Sigmoid colon (tissue), 6 donors: ENCODE measurements at regions not wholly inside any gene's neighbourhood (a gene's known extent, or its start where the extent isn't known, plus 50 kb on each side); places are given as distances from the start of the nearest gene placed in this dataset.

Experiments
- DNase-seq: peaks from one replicate; pipeline ENCODE4 v3.0.0-alpha.2; 2019
- H3K27ac ChIP-seq, 4 donors: fragments of 200-600 bp; sonication (generic); one replicate each; pipeline ENCODE4 v1.5.1; 2016 to 2019; ENCODE audit warnings: mild to moderate bottlenecking in 1 of 4
- H3K27me3 ChIP-seq, 3 donors: fragments of 200-600 bp; sonication (generic); one replicate each; pipeline ENCODE4 v1.5.1; 2019; ENCODE audit warnings: mild to moderate bottlenecking in 1 of 3
- H3K36me3 ChIP-seq, 4 donors: fragments of 200-600 bp; sonication (generic); one replicate each; pipeline ENCODE4 v1.5.1; 2016 to 2019
- H3K4me1 ChIP-seq, 4 donors: fragments of 200-600 bp; sonication (generic); one replicate each; pipeline ENCODE4 v1.5.1; 2017 to 2019
- H3K4me3 ChIP-seq, 4 donors: fragments of 200-600 bp; sonication (generic); one replicate each; pipeline ENCODE4 v1.5.1; 2017 to 2019; ENCODE audit warnings: mild to moderate bottlenecking in 2 of 4, moderate library complexity in 1 of 4
- H3K9me3 ChIP-seq, 4 donors: fragments of 200-600 bp in 3 of 4; sonication (generic) in 3 of 4; one replicate each; pipeline versions ENCODE4 v1.5.1 to v1.6.1; 2013 to 2019
- CTCF ChIP-seq, 4 experiments: fragments of 450-650 bp in 3 of 4; fragments of 200-600 bp in 1 of 4; IDR thresholded peaks; one replicate each; pipeline ENCODE4 v1.5.1; 2016 to 2019; ENCODE audit warnings: antibody characterized with exemption in 4 of 4, mild to moderate bottlenecking in 3 of 4, moderate library complexity in 2 of 4
- EP300 ChIP-seq, 4 donors: sonication (generic); formaldehyde crosslinking; IDR thresholded peaks; one replicate each; pipeline ENCODE4 v1.6.1; 2017; ENCODE audit warnings: antibody characterized with exemption in 4 of 4
- POLR2A ChIP-seq, 2 donors: fragments of 450-650 bp; IDR thresholded peaks; one replicate each; pipeline ENCODE4 v1.6.1; 2016; ENCODE audit warnings: antibody characterized with exemption in 2 of 2, mild to moderate bottlenecking in 2 of 2, moderate library complexity in 2 of 2
- POLR2AphosphoS5 ChIP-seq, 4 donors: sonication (generic); formaldehyde crosslinking; IDR thresholded peaks; one replicate each; pipeline ENCODE4 v1.6.1; 2017; ENCODE audit warnings: antibody characterized with exemption in 4 of 4
- WGBS, 2 donors: extraction: QIAGEN DNeasy Blood & Tissue Kit; methylation state at CpG; one replicate each; pipeline ENCODE4 v1.1.7; 2013; 5-methylcytosine and 5-hydroxymethylcytosine counted together
- intact Hi-C: fragments of 100-400 bp; cut with DNase I; formaldehyde crosslinking; loops from one replicate; pipeline ENCODE4 v1.15.1; 2023
- donor health status: healthy with polysubstance abuse.
- donor health status: healthy.

- Histone ChIP-seq H3K9me3 (peaks cover 0 to 2% (median 0%) of the 10 kb centered on the region in 4 donors), H3K4me3 (no peak overlapping the region), H3K27me3 (no peaks in the 10 kb centered on the region), H3K4me1 (no peaks in the 10 kb centered on the region), H3K27ac (no peak overlapping the region), H3K36me3 (no peaks in the 10 kb centered on the region)
- intact Hi-C loops: no loop called here
- no peak for DNase-seq
- WGBS, 2 donors: 79 to 88% methylated on average over 4 of the region's 4 CpGs
- TF ChIP-seq POLR2AphosphoS5 (IDR thresholded peaks at IDR 0.05): no peak
- no peak for TF ChIP-seq POLR2A (IDR thresholded peaks at IDR 0.05)
- TF ChIP-seq EP300 (IDR thresholded peaks at IDR 0.05): no peak
- TF ChIP-seq CTCF (IDR thresholded peaks at IDR 0.05): no peak
These were observed 298.6 kb upstream of the PSMD7 start for GRCh38 chr16:73997971-73998370.

DNA sequence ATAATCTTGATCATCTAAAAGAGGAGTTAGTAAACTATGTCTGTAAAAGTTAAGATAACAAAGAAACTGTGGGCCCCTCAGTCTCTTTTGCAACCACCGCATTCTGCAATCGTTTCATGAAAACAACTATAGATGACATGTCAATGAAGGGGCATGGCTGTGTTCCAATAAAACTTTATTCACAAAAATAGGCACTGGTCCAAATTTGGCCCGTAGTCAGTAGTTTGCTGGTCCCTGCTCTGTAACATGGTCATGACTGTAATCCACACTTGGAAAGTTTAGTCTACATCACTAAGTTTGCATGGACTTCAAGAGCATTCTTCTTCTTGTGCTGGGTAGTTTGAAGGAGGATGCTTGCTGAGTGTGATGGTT, 299.3 kb upstream of the PSMD7 start:
- Histone ChIP-seq H3K4me1 (no peaks in the 10 kb centered on the region), H3K9me3 (peaks cover 0 to 2% (median 0%) of the 10 kb centered on the region in 4 donors), H3K4me3 (no peak overlapping the region), H3K27me3 (no peaks in the 10 kb centered on the region), H3K27ac (no peak overlapping the region), H3K36me3 (no peaks in the 10 kb centered on the region)
- WGBS, 2 donors: 13 to 69% methylated on average over 3 of the region's 3 CpGs
- intact Hi-C loops: no loop called here
- TF ChIP-seq EP300 (IDR thresholded peaks at IDR 0.05): no peak
- TF ChIP-seq POLR2AphosphoS5 (IDR thresholded peaks at IDR 0.05): no peak
- TF ChIP-seq POLR2A (IDR thresholded peaks at IDR 0.05): no peak
- TF ChIP-seq CTCF (IDR thresholded peaks at IDR 0.05): no peak
- no peak for DNase-seq

- DNase-seq: no peak
- 32 to 61% methylated on average over 11 of the region's 11 CpGs for WGBS, 2 donors
These were observed 299.8 kb upstream of the PSMD7 start for GRCh38 chr16:73996624-73997339.

DNA sequence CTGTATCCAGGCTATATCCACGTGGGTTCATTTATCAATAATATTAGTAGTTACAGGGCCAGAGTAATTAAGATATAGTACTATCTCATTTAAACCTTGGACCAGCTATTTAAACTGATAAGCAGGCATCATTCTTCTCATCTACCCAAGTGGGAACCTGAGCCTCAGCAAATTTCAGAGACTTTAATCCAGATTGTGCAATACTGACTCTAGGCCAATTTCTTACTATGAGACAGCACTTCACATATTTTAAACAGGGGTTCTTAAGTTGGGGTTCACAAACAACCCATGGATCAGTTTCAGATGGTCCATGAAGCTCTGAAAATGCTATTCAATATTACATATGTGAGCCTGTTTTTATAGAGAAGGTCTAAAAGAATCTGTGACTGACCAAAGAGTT, 302.7 kb upstream of the PSMD7 start:
- TF ChIP-seq EP300 (IDR thresholded peaks at IDR 0.05): no peak
- no peak for TF ChIP-seq POLR2AphosphoS5 (IDR thresholded peaks at IDR 0.05)
- no peak for TF ChIP-seq POLR2A (IDR thresholded peaks at IDR 0.05)
- TF ChIP-seq CTCF (IDR thresholded peaks at IDR 0.05): no peak
- no peak for DNase-seq
- Histone ChIP-seq H3K27ac (no peak overlapping the region), H3K27me3 (no peaks in the 10 kb centered on the region), H3K4me1 (no peaks in the 10 kb centered on the region), H3K9me3 (peaks cover 0 to 2% (median 0%) of the 10 kb centered on the region in 4 donors), H3K4me3 (no peak overlapping the region), H3K36me3 (no peaks in the 10 kb centered on the region)
- intact Hi-C loops: no loop called here
- 66 to 70% methylated on average over 1 of the region's 1 CpG for WGBS, 2 donors

More at GRCh38 chr16:73996624-73997339, 299.8 kb upstream of the PSMD7 start:
- Histone ChIP-seq H3K4me3 (no peak overlapping the region), H3K36me3 (no peaks in the 10 kb centered on the region), H3K27ac (no peak overlapping the region), H3K27me3 (no peaks in the 10 kb centered on the region), H3K9me3 (peaks cover 0 to 2% (median 0%) of the 10 kb centered on the region in 4 donors), H3K4me1 (no peaks in the 10 kb centered on the region)
- intact Hi-C loops: no loop called here
- no peak for TF ChIP-seq POLR2A (IDR thresholded peaks at IDR 0.05)
- no peak for TF ChIP-seq EP300 (IDR thresholded peaks at IDR 0.05)
- TF ChIP-seq POLR2AphosphoS5 (IDR thresholded peaks at IDR 0.05): no peak
- no peak for TF ChIP-seq CTCF (IDR thresholded peaks at IDR 0.05)

DNA sequence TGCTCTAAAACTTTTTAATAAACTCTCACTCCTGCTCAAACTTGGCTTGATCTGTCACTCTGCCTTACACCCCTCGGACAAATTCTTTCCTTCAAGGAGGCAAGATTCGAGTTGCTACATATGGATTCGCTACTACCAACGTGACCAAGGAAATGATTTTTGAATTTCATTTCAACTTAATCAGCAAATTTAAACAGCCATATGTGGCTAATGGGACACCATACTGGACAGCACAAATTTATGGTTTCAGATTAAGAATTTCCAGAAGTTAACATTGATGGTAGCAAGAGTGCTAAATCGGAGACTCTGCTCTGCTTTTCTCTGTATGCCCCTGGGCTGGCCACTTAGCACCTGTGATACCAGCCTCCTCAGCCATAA, 318.2 kb upstream of the PSMD7 start:
- H3K4me3 ChIP-seq: no peak overlapping the region
- H3K9me3 ChIP-seq: no peaks in the 10 kb centered on the region
- no peaks in the 10 kb centered on the region for H3K36me3 ChIP-seq
- DNase-seq: no peak
- H3K27me3 ChIP-seq: no peaks in the 10 kb centered on the region
- H3K27ac ChIP-seq: no peak overlapping the region
- intact Hi-C loops: no loop called here
- no peak for TF ChIP-seq EP300 (IDR thresholded peaks at IDR 0.05)
- no peak for TF ChIP-seq POLR2A (IDR thresholded peaks at IDR 0.05)
- no peak for TF ChIP-seq CTCF (IDR thresholded peaks at IDR 0.05)
- no peak for TF ChIP-seq POLR2AphosphoS5 (IDR thresholded peaks at IDR 0.05)
- no peaks in the 10 kb centered on the region for H3K4me1 ChIP-seq
- WGBS, 2 donors: 92% methylated on average over 5 of the region's 5 CpGs
